DOHH2 (cell line): ENCODE measurements at regions not wholly inside any gene's neighbourhood (a gene's known extent, or its start where the extent isn't known, plus 50 kb on each side); places are given as distances from the start of the nearest gene placed in this dataset.

ENCODE experiments used
- H3F3A ChIP-seq: fragments of 200-600 bp; sonication (generic), shearing (Covaris generic); 2 replicates; pipeline ENCODE4 v1.6.0; 2016; ENCODE audit warnings: antibody characterized with exemption, mild to moderate bottlenecking; ENCODE audit not compliant: control insufficient read depth, insufficient read depth
- H3K27ac ChIP-seq: fragments of 200-600 bp; sonication (generic); 2 replicates; pipeline ENCODE4 v1.5.1; 2014; ENCODE audit warnings: low read depth, mild to moderate bottlenecking, low read length, moderate library complexity
- H3K27me3 ChIP-seq: fragments of 200-600 bp; sonication (generic); 2 replicates; pipeline ENCODE4 v1.6.1; 2014; ENCODE audit warnings: mild to moderate bottlenecking, low read length, mixed read lengths; ENCODE audit not compliant: control insufficient read depth
- H3K36me3 ChIP-seq: fragments of 200-600 bp; sonication (generic); 2 replicates; pipeline ENCODE4 v1.6.1; 2014; ENCODE audit warnings: mild to moderate bottlenecking, low read length, moderate library complexity, mixed read lengths; ENCODE audit not compliant: control insufficient read depth
- H3K4me1 ChIP-seq: fragments of 200-600 bp; sonication (generic); 2 replicates; pipeline ENCODE4 v1.6.1; 2014; ENCODE audit warnings: mild to moderate bottlenecking, low read length, mixed read lengths; ENCODE audit not compliant: control insufficient read depth
- H3K4me2 ChIP-seq: fragments of 200-600 bp; sonication (generic); 2 replicates; pipeline ENCODE4 v1.6.0; 2014; ENCODE audit warnings: mild to moderate bottlenecking, low read length, moderate library complexity
- H3K4me3 ChIP-seq: fragments of 200-600 bp; sonication (generic); 2 replicates; pipeline ENCODE4 v1.5.1; 2014; ENCODE audit warnings: mild to moderate bottlenecking, low read length, mixed read lengths
- H3K79me2 ChIP-seq: fragments of 200-600 bp; sonication (generic); 2 replicates; pipeline ENCODE4 v1.6.1; 2014; ENCODE audit warnings: mild to moderate bottlenecking, low read length, mixed read lengths; ENCODE audit not compliant: control insufficient read depth
- H3K9me2 ChIP-seq: fragments of 200-600 bp; sonication (generic); replicated peaks from 2 replicates; pipeline ENCODE4 v1.6.1; 2014; ENCODE audit warnings: mild to moderate bottlenecking, low read length, mixed read lengths; ENCODE audit not compliant: control insufficient read depth
- H3K9me3 ChIP-seq: fragments of 200-600 bp; sonication (generic); 2 replicates; pipeline ENCODE4 v1.6.1; 2014; ENCODE audit warnings: antibody characterized with exemption, low read length, mixed read lengths; ENCODE audit not compliant: control insufficient read depth, insufficient read depth
- H4K20me1 ChIP-seq: fragments of 200-600 bp; sonication (generic); 2 replicates; pipeline ENCODE4 v1.6.0; 2014; ENCODE audit warnings: low read depth, mild to moderate bottlenecking, antibody characterized with exemption, low read length, moderate library complexity; ENCODE audit not compliant: control insufficient read depth, insufficient read depth
- EZH2phosphoT487 ChIP-seq: fragments of 200-600 bp; sonication (generic); IDR thresholded peaks from 2 replicates; pipeline ENCODE4 v1.6.1; 2017; ENCODE audit warnings: borderline replicate concordance, mild to moderate bottlenecking, antibody characterized with exemption, low read length, moderate library complexity, mixed read lengths
- TF ChIP-seq, protein P1 (sequence below): fragments of 200-600 bp; sonication (generic); IDR thresholded peaks from one replicate; pipeline ENCODE4 v1.5.1; 2014; ENCODE audit warnings: antibody characterized with exemption, mild to moderate bottlenecking, low read depth, low read length; ENCODE audit not compliant: poor library complexity, severe bottlenecking

DNA sequence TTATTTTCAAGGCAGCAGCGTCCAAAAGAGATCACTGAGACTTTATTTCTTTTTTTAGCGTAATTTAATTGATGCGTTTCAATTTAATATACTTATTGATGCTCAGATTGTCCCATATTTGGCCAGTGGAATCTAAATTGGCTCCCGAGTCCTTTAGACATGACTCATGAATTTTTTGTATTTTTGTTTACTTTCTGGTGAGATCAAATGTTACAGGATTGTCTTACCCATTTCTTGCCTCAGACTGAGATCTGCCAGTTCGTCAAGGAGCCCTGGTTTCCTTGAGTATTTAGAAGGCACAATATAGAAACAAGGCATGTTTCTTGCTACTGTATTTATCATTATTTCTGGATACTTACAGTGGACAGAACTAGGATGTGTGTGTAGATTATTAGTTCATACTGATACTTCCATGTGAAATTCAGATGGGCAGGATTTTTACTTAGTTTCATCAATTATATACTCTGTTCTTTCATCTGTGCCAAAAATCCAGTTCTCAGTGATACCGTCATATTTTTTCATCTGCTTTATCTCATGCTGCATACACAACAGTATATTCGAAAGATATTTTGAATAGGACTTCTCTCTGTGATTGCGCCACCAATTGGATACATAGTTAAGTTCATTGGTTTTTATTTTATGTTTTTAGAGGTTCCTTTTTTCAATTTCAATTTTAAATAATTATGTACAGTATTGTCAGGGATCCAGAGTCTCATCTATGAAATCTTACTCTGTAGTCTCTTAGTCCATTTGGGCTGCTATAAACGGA lies 436.9 kb upstream of the C2CD4B start:
- no peaks in the 10 kb centered on the region for H3K4me1 ChIP-seq
- no peak overlapping the region for H3K27ac ChIP-seq

DNA sequence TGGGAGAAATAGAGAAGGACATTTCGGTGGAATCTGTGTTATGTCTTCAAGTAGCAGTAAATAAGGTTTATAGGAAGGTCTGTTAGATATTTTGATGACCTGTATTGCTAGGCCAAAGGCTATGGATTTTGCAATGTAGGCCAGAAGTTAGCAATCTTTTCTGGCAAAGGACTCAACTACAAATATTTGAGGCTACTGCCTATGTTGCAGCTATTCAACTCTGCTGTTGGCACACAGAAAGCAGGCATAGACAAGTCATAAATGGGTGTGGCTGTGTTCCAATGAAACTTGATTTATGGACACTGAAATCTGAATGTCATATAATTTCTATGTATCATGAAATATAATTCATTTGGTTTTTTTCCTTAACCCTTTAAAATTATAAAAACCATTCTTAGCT lies 438.7 kb upstream of the C2CD4B start:
- Histone ChIP-seq H3K27me3 (no peaks in the 10 kb centered on the region), H3K27ac (no peak overlapping the region), H3K9me2 (no peaks in the 10 kb centered on the region), H3K4me1 (no peaks in the 10 kb centered on the region), H3K4me3 (no peak overlapping the region), H4K20me1 (no peaks in the 10 kb centered on the region), H3K36me3 (no peaks in the 10 kb centered on the region), H3K4me2 (no peak overlapping the region), H3F3A (no peaks in the 10 kb centered on the region), H3K9me3 (no peaks in the 10 kb centered on the region), H3K79me2 (no peaks in the 10 kb centered on the region)
- TF ChIP-seq, protein P1, sequence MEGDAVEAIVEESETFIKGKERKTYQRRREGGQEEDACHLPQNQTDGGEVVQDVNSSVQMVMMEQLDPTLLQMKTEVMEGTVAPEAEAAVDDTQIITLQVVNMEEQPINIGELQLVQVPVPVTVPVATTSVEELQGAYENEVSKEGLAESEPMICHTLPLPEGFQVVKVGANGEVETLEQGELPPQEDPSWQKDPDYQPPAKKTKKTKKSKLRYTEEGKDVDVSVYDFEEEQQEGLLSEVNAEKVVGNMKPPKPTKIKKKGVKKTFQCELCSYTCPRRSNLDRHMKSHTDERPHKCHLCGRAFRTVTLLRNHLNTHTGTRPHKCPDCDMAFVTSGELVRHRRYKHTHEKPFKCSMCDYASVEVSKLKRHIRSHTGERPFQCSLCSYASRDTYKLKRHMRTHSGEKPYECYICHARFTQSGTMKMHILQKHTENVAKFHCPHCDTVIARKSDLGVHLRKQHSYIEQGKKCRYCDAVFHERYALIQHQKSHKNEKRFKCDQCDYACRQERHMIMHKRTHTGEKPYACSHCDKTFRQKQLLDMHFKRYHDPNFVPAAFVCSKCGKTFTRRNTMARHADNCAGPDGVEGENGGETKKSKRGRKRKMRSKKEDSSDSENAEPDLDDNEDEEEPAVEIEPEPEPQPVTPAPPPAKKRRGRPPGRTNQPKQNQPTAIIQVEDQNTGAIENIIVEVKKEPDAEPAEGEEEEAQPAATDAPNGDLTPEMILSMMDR = no peak
- no peak for TF ChIP-seq EZH2phosphoT487

More for the DNA sequence above, 436.9 kb upstream of the C2CD4B start:
- H3K9me3 ChIP-seq = no peaks in the 10 kb centered on the region
- H3K4me3 ChIP-seq = no peak overlapping the region
- no peaks in the 10 kb centered on the region for H4K20me1 ChIP-seq
- no peaks in the 10 kb centered on the region for H3K9me2 ChIP-seq
- H3K36me3 ChIP-seq = no peaks in the 10 kb centered on the region
- no peak overlapping the region for H3K4me2 ChIP-seq
- H3K27me3 ChIP-seq = no peaks in the 10 kb centered on the region
- no peaks in the 10 kb centered on the region for H3K79me2 ChIP-seq
- TF ChIP-seq EZH2phosphoT487 = no peak
- TF ChIP-seq, protein P1 = no peak
- H3F3A ChIP-seq = no peaks in the 10 kb centered on the region

DNA sequence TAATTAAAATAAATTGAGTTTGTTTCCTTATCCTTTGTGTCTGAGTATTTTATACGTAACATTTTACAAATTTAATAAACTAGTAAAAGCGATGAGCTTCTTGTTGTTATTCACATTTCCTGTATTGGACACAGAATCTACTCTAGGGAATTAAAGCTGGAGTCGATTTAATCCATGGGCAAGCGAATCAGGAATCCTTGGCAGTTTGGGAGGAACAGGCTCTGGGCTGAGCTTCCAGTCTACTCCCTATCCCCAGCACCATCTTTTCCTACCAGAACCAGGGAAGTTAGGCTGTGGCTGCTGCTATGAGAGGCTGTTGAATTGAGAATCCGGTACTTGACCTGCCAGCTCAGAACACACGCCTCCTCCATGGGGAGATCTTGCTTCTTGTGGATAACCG lies 437.3 kb upstream of the TPM1 start:
- Histone ChIP-seq H3K9me3 (no peaks in the 10 kb centered on the region), H3K4me1 (no peaks in the 10 kb centered on the region), H3K4me3 (no peak overlapping the region), H3K36me3 (no peaks in the 10 kb centered on the region), H3K27ac (no peak overlapping the region), H3F3A (no peaks in the 10 kb centered on the region), H3K4me2 (no peak overlapping the region), H3K9me2 (no peaks in the 10 kb centered on the region), H3K27me3 (no peaks in the 10 kb centered on the region), H4K20me1 (no peaks in the 10 kb centered on the region), H3K79me2 (no peaks in the 10 kb centered on the region)
- no peak for TF ChIP-seq EZH2phosphoT487
- TF ChIP-seq, protein P1 = no peak
